ENCODE measurements at regions not wholly inside any gene's neighbourhood (a gene's known extent, or its start where the extent isn't known, plus 50 kb on each side); places are given as distances from the start of the nearest gene placed in this dataset.

GRCh38 chr6:105753207-105753606 lies 332.9 kb upstream of the PRDM1 start (continued):
- TF ChIP-seq NFATC3 (CRISPR knock-in tag; IDR thresholded peaks at IDR 0.05) (no peak), HDAC1 (CRISPR knock-in tag; IDR thresholded peaks at IDR 0.05) (no peak), DNMT1 (CRISPR knock-in tag; IDR thresholded peaks at IDR 0.05) (no peak), ZNF777 (CRISPR knock-in tag; IDR thresholded peaks at IDR 0.05) (no peak), ZKSCAN5 (CRISPR knock-in tag; IDR thresholded peaks at IDR 0.05) (no peak)

- Histone ChIP-seq H3K9ac (ENCODE audit: insufficient read depth, low read depth, low read length) (no peak overlapping the region), H4K20me1 (ENCODE audit: insufficient read depth, low read length) (no peaks in the 10 kb centered on the region), H2AFZ (ENCODE audit: low read length) (no peak overlapping the region), H3K36me3 (replicated peaks in 1 of 2; ENCODE audit: control insufficient read depth in 1 of 2, insufficient read depth in 2 of 2, low read length in 2 of 2) (no peaks in the 10 kb centered on the region), H3K4me1 (ENCODE audit: insufficient read depth, low read length) (no peaks in the 10 kb centered on the region), H3K79me2 (ENCODE audit: insufficient read depth, low read length) (no peaks in the 10 kb centered on the region), H3K27me3 (ENCODE audit: control insufficient read depth in 1 of 2, insufficient read depth in 2 of 2, low read length in 2 of 2) (peaks cover 0 to 3% of the 10 kb centered on the region in 2 experiments; a peak in 2 of 5 replicates), H3K4me2 (ENCODE audit: low read depth, low read length) (no peak overlapping the region), H3K9me3 (ENCODE audit: low read length) (no peaks in the 10 kb centered on the region), H3K27ac (ENCODE audit: extremely low read length, insufficient read depth, low read length) (no peak overlapping the region), H3K4me3 (replicated peaks in 1 of 3; ENCODE audit: insufficient read depth in 1 of 3, low read depth in 2 of 3, low read length in 3 of 3) (no peak overlapping the region)
- 49% methylated on average over 3 of the region's 3 CpGs for WGBS (ENCODE audit: low lambda C conversion rate)
- DNase-seq (ENCODE audit: low spot score) (no peak), FAIRE-seq (no peak), ATAC-seq (no peak)
- CTCF ChIA-PET (ENCODE audit: low intra/inter-chr PET ratio, low total read pairs), result no interaction called here
- BruUV-seq (replicated peaks), result no TSS peak
- in situ Hi-C loops (cut with HindIII; ENCODE audit: extremely low pct_ligation_motif_present, low pct_unique_long_range_greater_than_20kb), result no loop called here
- TF ChIP-seq ISX (CRISPR knock-in tag; conservative IDR thresholded peaks at IDR 0.05), result no peak
- TF ChIP-seq POGK (CRISPR knock-in tag; conservative IDR thresholded peaks at IDR 0.05), result no peak
- TF ChIP-seq RORA (CRISPR knock-in tag; IDR thresholded peaks at IDR 0.05), result no peak
- no peak for TF ChIP-seq SALL1 (CRISPR knock-in tag; IDR thresholded peaks at IDR 0.05)
- no peak for TF ChIP-seq ZNF431 (CRISPR knock-in tag; IDR thresholded peaks at IDR 0.05; ENCODE audit: borderline replicate concordance, low read depth)
- no peak for TF ChIP-seq HDAC1 (CRISPR knock-in tag; IDR thresholded peaks at IDR 0.05)
- no peak for TF ChIP-seq ZNF160 (CRISPR knock-in tag; IDR thresholded peaks at IDR 0.05)
- TF ChIP-seq CENPBD1 (CRISPR knock-in tag; IDR thresholded peaks at IDR 0.05; ENCODE audit: borderline replicate concordance, low read depth), result no peak
- no peak for TF ChIP-seq MYC (CRISPR knock-in tag; IDR thresholded peaks at IDR 0.05; ENCODE audit: borderline replicate concordance)
- intact Hi-C loops (cut with micrococcal nuclease; ENCODE audit: unreplicated experiment), result no loop called here
- POLR2A ChIA-PET, result no interaction called here
These were observed 336.0 kb upstream of the PRDM1 start for GRCh38 chr6:105750089-105750488.
